Calu3 (cell line): ENCODE measurements at regions not wholly inside any gene's neighbourhood (a gene's known extent, or its start where the extent isn't known, plus 50 kb on each side); places are given as distances from the start of the nearest gene placed in this dataset.
A peak's percentile ranks its signal among the peaks of the same experiment; 100 is the strongest.

Source experiments
- BruUV-seq: library from RNA; stranded (reverse); fragments of 400-500 nt; replicated peaks from 2 replicates; lab custom pipeline; 2021; lab: Mats Ljungman, UMichigan
- CTCF ChIA-PET: fragments of 300-600 bp; sonication (Branson Sonifier 250); formaldehyde crosslinking; loops from one replicate; lab custom pipeline; 2022; ENCODE audit warnings: antibody characterized with exemption; lab: Charles Lee
- DNase-seq: peaks from one replicate; pipeline ENCODE4 v3.0.0; 2022
- H3K27ac Mint-ChIP-seq: one replicate; pipeline ENCODE4 v1.8.0; 2022; ENCODE audit warnings: mixed read lengths; ENCODE audit not compliant: unreplicated experiment
- H3K27me3 Mint-ChIP-seq: one replicate; pipeline ENCODE4 v1.8.0; 2022; ENCODE audit warnings: mixed read lengths; ENCODE audit not compliant: unreplicated experiment
- H3K36me3 Mint-ChIP-seq: one replicate; pipeline ENCODE4 v1.8.0; 2022; ENCODE audit warnings: mild to moderate bottlenecking, moderate library complexity, mixed read lengths; ENCODE audit not compliant: insufficient read depth, unreplicated experiment
- H3K4me1 Mint-ChIP-seq: one replicate; pipeline ENCODE4 v1.8.0; 2022; ENCODE audit warnings: mild to moderate bottlenecking, low read depth, mixed read lengths; ENCODE audit not compliant: unreplicated experiment
- H3K4me3 Mint-ChIP-seq: one replicate; pipeline ENCODE4 v1.8.0; 2022; ENCODE audit warnings: mild to moderate bottlenecking, low read depth, moderate library complexity, mixed read lengths; ENCODE audit not compliant: unreplicated experiment
- H3K9me3 Mint-ChIP-seq: one replicate; pipeline ENCODE4 v1.8.0; 2022; ENCODE audit warnings: low read depth, mixed read lengths; ENCODE audit not compliant: unreplicated experiment
- CTCF ChIP-seq: fragments of 200-600 bp; IDR thresholded peaks from one replicate; pipeline ENCODE4 v1.8.0; 2022; ENCODE audit warnings: antibody characterized with exemption; ENCODE audit not compliant: unreplicated experiment
- intact Hi-C: fragments of 100-400 bp; cut with micrococcal nuclease; formaldehyde crosslinking; loops from one replicate; pipeline ENCODE4 v1.10.0; 2022; ENCODE audit not compliant: unreplicated experiment

GRCh38 chr3:182612332-182612731 lies 181.0 kb upstream of the ATP11B start:
- BruUV-seq, result no TSS peak
- TF ChIP-seq CTCF, result no peak
- Mint-ChIP-seq H3K4me1 (peaks cover 45% of the 10 kb centered on the region), H3K36me3 (peaks cover 5% of the 10 kb centered on the region), H3K9me3 (no peaks in the 10 kb centered on the region), H3K27ac (peak overlapping the region; percentile 16), H3K4me3 (no peak overlapping the region), H3K27me3 (no peaks in the 10 kb centered on the region)
- intact Hi-C loops, result no loop called here
- CTCF ChIA-PET, result interaction anchor here (0.7 to 1.0 kb wide), 3 partner anchors 9 to 224 kb away, joined by 3 to 5 read pairs (median 3); no protein-coding TSS in a partner anchor
- no peak for DNase-seq

GRCh38 chr3:182617500-182617899 lies 175.8 kb upstream of the ATP11B start:
- BruUV-seq, result no TSS peak
- intact Hi-C loops, result loop anchor here (5.0 kb wide), 1 partner anchor 450 kb away; no protein-coding TSS in a partner anchor
- DNase-seq, result no peak
- Mint-ChIP-seq H3K27ac (no peak overlapping the region), H3K36me3 (no peaks in the 10 kb centered on the region), H3K4me1 (peaks cover 17% of the 10 kb centered on the region), H3K4me3 (no peak overlapping the region), H3K9me3 (no peaks in the 10 kb centered on the region), H3K27me3 (no peaks in the 10 kb centered on the region)
- TF ChIP-seq CTCF, result no peak
- CTCF ChIA-PET, result interaction anchor here (0.7 to 0.9 kb wide), 2 partner anchors 10 to 12 kb away, joined by 3 to 5 read pairs; no protein-coding TSS in a partner anchor

- no peaks in the 10 kb centered on the region for H3K27me3 Mint-ChIP-seq
- H3K9me3 Mint-ChIP-seq, result no peaks in the 10 kb centered on the region
- CTCF ChIA-PET, result interaction anchor here (0.7 to 2.1 kb wide), 5 partner anchors 65 to 1291 kb away, joined by 3 to 9 read pairs (median 3); no protein-coding TSS in a partner anchor
- TF ChIP-seq CTCF, result peak; percentile 87
- H3K36me3 Mint-ChIP-seq, result no peaks in the 10 kb centered on the region
- no peak overlapping the region for H3K4me3 Mint-ChIP-seq
- H3K4me1 Mint-ChIP-seq, result peaks cover 17% of the 10 kb centered on the region
- DNase-seq, result peak; percentile 57
- intact Hi-C loops, result loop anchor here (1.0 to 5.0 kb wide), 9 partner anchors 65 to 1292 kb away; no protein-coding TSS in a partner anchor
- no peak overlapping the region for H3K27ac Mint-ChIP-seq
- no TSS peak for BruUV-seq
Measured at GRCh38 chr3:182618085-182618732, 175.1 kb upstream of the ATP11B start.

- H3K36me3 Mint-ChIP-seq, result no peaks in the 10 kb centered on the region
- H3K27me3 Mint-ChIP-seq, result no peaks in the 10 kb centered on the region
- H3K9me3 Mint-ChIP-seq, result no peaks in the 10 kb centered on the region
- no TSS peak for BruUV-seq
- H3K4me3 Mint-ChIP-seq, result no peak overlapping the region
- DNase-seq, result peak; percentile 39
- no peak for TF ChIP-seq CTCF
- CTCF ChIA-PET, result interaction anchor here (0.7 to 2.1 kb wide), 6 partner anchors 65 to 1409 kb away, joined by 3 to 9 read pairs (median 3); no protein-coding TSS in a partner anchor
- H3K27ac Mint-ChIP-seq, result no peak overlapping the region
- peaks cover 17% of the 10 kb centered on the region for H3K4me1 Mint-ChIP-seq
- intact Hi-C loops, result loop anchor here (1.0 to 5.0 kb wide), 9 partner anchors 64 to 1293 kb away; no protein-coding TSS in a partner anchor
Measured at GRCh38 chr3:182618981-182619591, 174.2 kb upstream of the ATP11B start.
